Gastroesophageal sphincter (tissue), 4 donors: ENCODE measurements at regions not wholly inside any gene's neighbourhood (a gene's known extent, or its start where the extent isn't known, plus 50 kb on each side); places are given as distances from the start of the nearest gene placed in this dataset.

Experiments
- ATAC-seq: fragments of 150-250 bp; one replicate; pipeline ENCODE4 v1.9.1; 2016; ENCODE audit warnings: mild to moderate bottlenecking, moderate library complexity
- H3K27ac ChIP-seq, 4 donors: fragments of 200-600 bp; sonication (generic) in 3 of 4; 1 replicate in 3 of 4; 2 replicates in 1 of 4; pipeline ENCODE4 v1.5.1; 2016 to 2019
- H3K27me3 ChIP-seq: fragments of 200-600 bp; sonication (generic); one replicate; pipeline ENCODE4 v1.5.1; 2019
- H3K36me3 ChIP-seq, 2 donors: fragments of 200-600 bp; sonication (generic); one replicate each; pipeline ENCODE4 v1.5.1; 2019; ENCODE audit warnings: control low read depth in 1 of 2
- H3K4me1 ChIP-seq, 3 donors: fragments of 200-600 bp; sonication (generic); 1 replicate in 2 of 3; 2 replicates in 1 of 3; pipeline ENCODE4 v1.5.1; 2016 to 2019; ENCODE audit warnings: control low read depth in 2 of 3
- H3K4me3 ChIP-seq, 2 donors: fragments of 200-600 bp; sonication (generic); one replicate each; pipeline ENCODE4 v1.5.1; 2019; ENCODE audit warnings: mild to moderate bottlenecking in 1 of 2, moderate library complexity in 1 of 2
- H3K9me3 ChIP-seq, 3 donors: fragments of 200-600 bp; sonication (generic); one replicate each; pipeline ENCODE4 v1.5.1; 2017 to 2019; ENCODE audit warnings: control low read depth in 2 of 3
- EP300 ChIP-seq: sonication (generic); formaldehyde crosslinking; IDR thresholded peaks from one replicate; pipeline ENCODE4 v1.6.1; 2017; ENCODE audit warnings: antibody characterized with exemption, mild to moderate bottlenecking
- POLR2A ChIP-seq, 2 donors: fragments of 450-650 bp; IDR thresholded peaks; one replicate each; pipeline ENCODE4 v1.6.1; 2017; ENCODE audit warnings: antibody characterized with exemption in 2 of 2, mild to moderate bottlenecking in 2 of 2, moderate library complexity in 1 of 2
- POLR2AphosphoS5 ChIP-seq: sonication (generic); formaldehyde crosslinking; IDR thresholded peaks from one replicate; pipeline ENCODE4 v1.6.1; 2017; ENCODE audit warnings: antibody characterized with exemption
- WGBS, 2 donors: methylation state at CpG; one replicate each; pipeline ENCODE4 v1.1.5; 2018; ENCODE audit warnings: low coverage in 1 of 2; 5-methylcytosine and 5-hydroxymethylcytosine counted together
- TF ChIP-seq, protein P1 (sequence below), 4 experiments: fragments of 200-600 bp in 2 of 4; fragments of 450-650 bp in 2 of 4; sonication (generic) in 1 of 4; IDR thresholded peaks; one replicate each; pipeline ENCODE4 v1.5.1; 2017 to 2019; ENCODE audit warnings: antibody characterized with exemption in 4 of 4, mild to moderate bottlenecking in 2 of 4, moderate library complexity in 2 of 4

DNA sequence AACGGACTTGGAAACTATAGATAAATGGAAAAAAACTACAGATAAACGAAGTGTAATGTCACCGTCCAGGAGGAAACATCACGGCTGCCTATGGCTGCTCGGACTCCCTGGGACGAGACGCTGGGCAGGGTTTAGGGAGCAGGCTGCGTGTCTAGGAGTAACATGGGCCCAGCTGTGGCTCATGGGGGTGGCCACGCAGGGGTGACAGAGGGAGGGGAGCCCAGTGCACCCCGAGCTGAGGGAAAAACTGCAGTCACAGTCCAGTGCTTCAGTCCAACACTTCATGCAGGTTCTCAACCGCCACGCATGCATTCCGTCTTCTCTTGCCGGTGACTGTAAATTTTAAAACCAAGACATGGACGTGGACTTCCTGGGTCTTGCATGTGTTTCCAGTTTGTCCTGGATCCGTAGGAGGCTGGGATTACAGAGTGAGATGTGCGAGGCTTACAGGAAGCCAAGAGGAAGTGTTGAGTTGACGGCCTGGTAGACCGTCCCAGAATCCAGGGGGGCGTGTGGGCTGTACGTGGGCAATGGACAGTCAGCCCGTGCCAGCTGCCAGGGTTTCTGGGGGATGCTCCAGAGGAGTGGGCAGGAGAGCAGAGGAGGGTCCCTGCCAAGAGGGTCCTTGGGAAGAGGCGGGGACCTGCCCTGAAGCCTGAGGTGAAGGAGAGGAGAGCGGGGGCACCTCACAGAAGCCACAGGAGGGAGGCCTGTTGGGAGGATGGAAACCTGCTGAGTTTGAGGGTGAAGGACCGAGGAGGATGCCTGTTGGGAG lies 691.4 kb downstream of the BRD1 start:
- H3K27me3 ChIP-seq = peaks cover 70% of the 10 kb centered on the region
- no peak overlapping the region for H3K27ac ChIP-seq
- H3K36me3 ChIP-seq = no peaks in the 10 kb centered on the region
- no peak overlapping the region for H3K4me3 ChIP-seq
- no peaks in the 10 kb centered on the region for H3K9me3 ChIP-seq
- TF ChIP-seq, protein P1, sequence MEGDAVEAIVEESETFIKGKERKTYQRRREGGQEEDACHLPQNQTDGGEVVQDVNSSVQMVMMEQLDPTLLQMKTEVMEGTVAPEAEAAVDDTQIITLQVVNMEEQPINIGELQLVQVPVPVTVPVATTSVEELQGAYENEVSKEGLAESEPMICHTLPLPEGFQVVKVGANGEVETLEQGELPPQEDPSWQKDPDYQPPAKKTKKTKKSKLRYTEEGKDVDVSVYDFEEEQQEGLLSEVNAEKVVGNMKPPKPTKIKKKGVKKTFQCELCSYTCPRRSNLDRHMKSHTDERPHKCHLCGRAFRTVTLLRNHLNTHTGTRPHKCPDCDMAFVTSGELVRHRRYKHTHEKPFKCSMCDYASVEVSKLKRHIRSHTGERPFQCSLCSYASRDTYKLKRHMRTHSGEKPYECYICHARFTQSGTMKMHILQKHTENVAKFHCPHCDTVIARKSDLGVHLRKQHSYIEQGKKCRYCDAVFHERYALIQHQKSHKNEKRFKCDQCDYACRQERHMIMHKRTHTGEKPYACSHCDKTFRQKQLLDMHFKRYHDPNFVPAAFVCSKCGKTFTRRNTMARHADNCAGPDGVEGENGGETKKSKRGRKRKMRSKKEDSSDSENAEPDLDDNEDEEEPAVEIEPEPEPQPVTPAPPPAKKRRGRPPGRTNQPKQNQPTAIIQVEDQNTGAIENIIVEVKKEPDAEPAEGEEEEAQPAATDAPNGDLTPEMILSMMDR (IDR thresholded peaks at IDR 0.05) = no peak
- TF ChIP-seq POLR2AphosphoS5 (no peak), EP300 (no peak), POLR2A (IDR thresholded peaks at IDR 0.05) (no peak)
- WGBS, 2 donors = 75 to 81% methylated on average over 15 to 17 of the region's 25 CpGs
- ATAC-seq = no peak
- H3K4me1 ChIP-seq = no peaks in the 10 kb centered on the region

DNA sequence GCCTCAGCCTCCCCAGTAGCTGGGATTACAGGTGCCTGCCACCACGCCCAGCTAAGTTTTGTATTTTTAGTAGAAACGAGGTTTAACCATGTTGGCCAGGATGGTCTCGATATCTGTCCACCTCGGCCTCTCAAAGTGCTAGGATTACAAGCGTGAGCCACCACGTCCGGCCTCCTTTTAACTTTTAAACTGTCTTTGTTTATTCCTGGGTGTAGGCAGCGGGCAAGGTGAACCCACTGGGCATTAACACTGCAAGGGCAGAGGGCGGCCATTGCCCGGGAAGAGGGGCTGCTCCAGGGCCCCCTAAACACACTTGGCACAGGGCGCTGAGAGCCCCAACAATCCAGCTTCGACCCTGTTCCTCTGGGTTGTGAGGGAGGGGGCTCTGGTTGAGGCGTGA lies 693.6 kb downstream of the BRD1 start:
- no peak overlapping the region for H3K27ac ChIP-seq
- TF ChIP-seq POLR2AphosphoS5 (no peak), EP300 (no peak), POLR2A (IDR thresholded peaks at IDR 0.05) (no peak)
- TF ChIP-seq, protein P1 (IDR thresholded peaks at IDR 0.05) = no peak
- H3K4me3 ChIP-seq = no peak overlapping the region
- WGBS, 2 donors = 75% methylated on average over 8 of the region's 13 CpGs; no CpG with 5 or more reads in 1 of the 2 donors
- H3K27me3 ChIP-seq = peaks cover 61% of the 10 kb centered on the region
- no peaks in the 10 kb centered on the region for H3K36me3 ChIP-seq
- H3K4me1 ChIP-seq = no peaks in the 10 kb centered on the region
- no peaks in the 10 kb centered on the region for H3K9me3 ChIP-seq
- ATAC-seq = no peak

DNA sequence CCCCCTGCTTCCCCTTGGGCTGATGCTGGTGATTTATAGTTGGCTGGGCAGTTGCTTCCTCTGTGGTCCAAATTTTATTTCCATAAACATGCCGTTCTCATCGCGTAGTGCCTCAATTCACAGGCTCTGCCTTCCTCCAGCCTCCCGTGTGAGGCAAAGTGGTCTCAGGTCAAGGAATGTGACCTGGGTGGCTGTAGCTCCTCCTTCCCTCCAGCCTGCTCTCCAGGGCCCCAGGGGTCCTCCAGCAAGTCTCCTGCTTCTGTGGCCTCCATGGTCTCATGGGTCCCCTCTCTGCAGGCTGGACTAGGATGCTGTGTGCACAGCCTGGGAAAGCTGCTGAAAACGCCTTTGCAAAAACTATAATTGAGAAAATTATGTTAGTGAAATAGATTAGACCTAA lies 694.1 kb downstream of the BRD1 start:
- Histone ChIP-seq H3K4me1 (no peaks in the 10 kb centered on the region), H3K9me3 (no peaks in the 10 kb centered on the region), H3K27me3 (peaks cover 57% of the 10 kb centered on the region), H3K4me3 (no peak overlapping the region), H3K27ac (no peak overlapping the region), H3K36me3 (no peaks in the 10 kb centered on the region)
- TF ChIP-seq, protein P1 (IDR thresholded peaks at IDR 0.05) = no peak
- TF ChIP-seq POLR2A (IDR thresholded peaks at IDR 0.05) = no peak
- TF ChIP-seq POLR2AphosphoS5 = no peak
- no peak for TF ChIP-seq EP300
- no peak for ATAC-seq
- WGBS, 2 donors = 30 to 48% methylated on average over 5 of the region's 5 CpGs

DNA sequence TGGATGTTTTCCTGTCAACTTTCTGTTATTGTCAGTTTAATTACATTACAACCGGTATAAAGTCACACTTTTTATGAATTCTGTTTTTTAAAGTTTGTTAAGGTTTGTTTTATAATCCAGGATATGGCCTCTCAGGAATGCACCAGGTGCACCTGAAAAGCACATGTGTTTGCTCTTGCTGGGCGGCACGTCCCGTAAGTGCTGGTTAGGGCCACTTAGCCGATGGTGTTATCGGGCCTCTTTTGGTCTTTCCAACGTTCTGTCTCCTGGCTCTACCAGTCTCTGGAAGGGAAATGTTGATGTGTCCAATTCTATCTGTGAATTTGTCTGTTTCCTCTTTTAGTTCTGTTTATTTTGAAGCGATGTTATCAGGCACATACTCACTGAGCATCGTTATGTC lies 695.7 kb downstream of the BRD1 start:
- WGBS, 2 donors = 29 to 42% methylated on average over 9 of the region's 9 CpGs
- no peaks in the 10 kb centered on the region for H3K4me1 ChIP-seq
- ATAC-seq = no peak
- H3K27ac ChIP-seq = no peak overlapping the region
- H3K4me3 ChIP-seq = no peak overlapping the region
- TF ChIP-seq POLR2AphosphoS5 = no peak
- no peak for TF ChIP-seq POLR2A (IDR thresholded peaks at IDR 0.05)
- TF ChIP-seq, protein P1 (IDR thresholded peaks at IDR 0.05) = no peak
- H3K36me3 ChIP-seq = no peaks in the 10 kb centered on the region
- H3K27me3 ChIP-seq = peaks cover 60% of the 10 kb centered on the region
- no peaks in the 10 kb centered on the region for H3K9me3 ChIP-seq

DNA sequence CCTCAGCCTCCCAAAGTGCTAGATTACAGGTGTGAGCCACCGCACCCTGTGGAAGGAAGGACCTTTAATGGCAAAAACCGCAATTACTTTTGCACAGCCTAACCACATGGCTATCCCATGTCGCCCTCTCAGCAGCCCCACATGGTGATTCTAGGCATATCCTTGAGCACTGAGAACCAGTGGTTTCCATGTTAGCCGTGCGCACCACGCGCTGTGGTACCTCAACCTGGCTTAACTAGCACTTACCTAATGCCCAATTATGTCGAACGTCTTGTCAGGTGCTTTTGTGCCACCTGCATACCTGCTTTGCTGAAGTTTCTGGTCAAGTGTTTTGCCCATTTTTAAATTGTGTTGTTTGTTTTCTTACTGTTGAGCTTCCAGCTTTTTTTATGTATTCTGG lies 697.9 kb downstream of the BRD1 start:
- H3K4me3 ChIP-seq = no peak overlapping the region
- no peaks in the 10 kb centered on the region for H3K36me3 ChIP-seq
- peaks cover 52% of the 10 kb centered on the region for H3K27me3 ChIP-seq
- no peak for ATAC-seq
- no peaks in the 10 kb centered on the region for H3K4me1 ChIP-seq
- 93 to 96% methylated on average over 8 of the region's 9 CpGs for WGBS, 2 donors
- TF ChIP-seq EP300 (no peak), POLR2A (IDR thresholded peaks at IDR 0.05) (no peak), POLR2AphosphoS5 (no peak)
- TF ChIP-seq, protein P1 (IDR thresholded peaks at IDR 0.05) = no peak
- H3K9me3 ChIP-seq = no peaks in the 10 kb centered on the region
- no peak overlapping the region for H3K27ac ChIP-seq
